Endodermal cell (in vitro differentiated cells): ENCODE measurements at regions not wholly inside any gene's neighbourhood (a gene's known extent, or its start where the extent isn't known, plus 50 kb on each side); places are given as distances from the start of the nearest gene placed in this dataset.
"Not testable (repeated sequence)": the region's sequence is repeated elsewhere in the genome, so short reads cannot be mapped to it uniquely, and the experiment has no call there.

Source experiments
- DNase-seq: peaks from one replicate; pipeline ENCODE4 v3.0.0-alpha.2; 2017
- H3K27ac ChIP-seq: 2 replicates; pipeline ENCODE4 v1.5.1; 2013; ENCODE audit warnings: mild to moderate bottlenecking, low read depth, low read length, moderate library complexity
- H3K27me3 ChIP-seq: 2 replicates; pipeline ENCODE4 v1.6.1; 2013; ENCODE audit warnings: mild to moderate bottlenecking, low read length, moderate library complexity; ENCODE audit not compliant: insufficient read depth, control insufficient read depth, poor library complexity, severe bottlenecking
- H3K36me3 ChIP-seq: 2 replicates; pipeline ENCODE4 v1.7.0; 2013; ENCODE audit warnings: mild to moderate bottlenecking, low read length, moderate library complexity; ENCODE audit not compliant: control insufficient read depth, insufficient read depth
- H3K4me1 ChIP-seq: one replicate; pipeline ENCODE4 v1.7.0; 2013; ENCODE audit warnings: low read length; ENCODE audit not compliant: control insufficient read depth, insufficient read depth
- H3K4me3 ChIP-seq: 2 replicates; pipeline ENCODE4 v1.5.1; 2013; ENCODE audit warnings: mild to moderate bottlenecking, low read length, moderate library complexity
- H3K9ac ChIP-seq: 2 replicates; pipeline ENCODE4 v1.6.1; 2013; ENCODE audit warnings: mild to moderate bottlenecking, low read length, moderate library complexity; ENCODE audit not compliant: poor library complexity, severe bottlenecking; ENCODE audit errors: extremely low read depth
- H3K9me3 ChIP-seq: 2 replicates; pipeline ENCODE4 v1.6.1; 2013; ENCODE audit warnings: mild to moderate bottlenecking, low read length, moderate library complexity; ENCODE audit not compliant: control insufficient read depth
- H3K27ac Mint-ChIP-seq: 2 replicates; pipeline ENCODE4 v1.8.0; 2020; ENCODE audit warnings: mixed read lengths
- H3K27me3 Mint-ChIP-seq: 2 replicates; pipeline ENCODE4 v1.8.0; 2021; ENCODE audit warnings: mild to moderate bottlenecking, mixed read lengths; ENCODE audit not compliant: insufficient read depth
- H3K36me3 Mint-ChIP-seq: 2 replicates; pipeline ENCODE4 v1.8.0; 2020; ENCODE audit warnings: low read depth, mixed read lengths
- H3K4me1 Mint-ChIP-seq: 2 replicates; pipeline ENCODE4 v1.8.0; 2020; ENCODE audit warnings: mixed read lengths
- H3K4me3 Mint-ChIP-seq: 2 replicates; pipeline ENCODE4 v1.8.0; 2020; ENCODE audit warnings: mild to moderate bottlenecking, moderate library complexity, mixed read lengths
- H3K9me3 Mint-ChIP-seq: 2 replicates; pipeline ENCODE4 v1.8.0; 2020; ENCODE audit warnings: mild to moderate bottlenecking, mixed read lengths
- WGBS, 2 experiments: methylation state at CpG; one replicate each; pipeline versions ENCODE4 v1.1.5 to v1.1.7; 2013; ENCODE audit warnings: missing lambda C conversion rate in 2 of 2, mixed read lengths in 1 of 2; ENCODE audit not compliant: insufficient coverage in 1 of 2, insufficient read length in 1 of 2; 5-methylcytosine and 5-hydroxymethylcytosine counted together
- TF ChIP-seq, protein P1 (sequence below): fragments of 200-600 bp; sonication (generic); conservative IDR thresholded peaks from 2 replicates; pipeline ENCODE4 v1.5.0; 2021; ENCODE audit warnings: antibody characterized with exemption, mild to moderate bottlenecking

GRCh38 chr20:22971077-22971476 lies 64.0 kb upstream of the SSTR4 start:
- H3K36me3 Mint-ChIP-seq, H3K36me3 ChIP-seq, H3K4me3 ChIP-seq, H3K9ac ChIP-seq, H3K27ac ChIP-seq, H3K27ac Mint-ChIP-seq, H3K27me3 Mint-ChIP-seq, DNase-seq, H3K27me3 ChIP-seq, H3K4me3 Mint-ChIP-seq: not testable (repeated sequence)
- H3K4me1 Mint-ChIP-seq = peaks cover 18% of the 10 kb centered on the region
- Histone ChIP-seq H3K9me3 (peaks cover 19% of the 10 kb centered on the region), H3K4me1 (peaks cover 13% of the 10 kb centered on the region)
- peaks cover 17% of the 10 kb centered on the region for H3K9me3 Mint-ChIP-seq
- WGBS, 2 experiments = 83 to 93% methylated on average over 1 to 2 of the region's 2 CpGs

GRCh38 chr20:22974354-22974753 lies 60.8 kb upstream of the SSTR4 start:
- TF ChIP-seq, protein P1, sequence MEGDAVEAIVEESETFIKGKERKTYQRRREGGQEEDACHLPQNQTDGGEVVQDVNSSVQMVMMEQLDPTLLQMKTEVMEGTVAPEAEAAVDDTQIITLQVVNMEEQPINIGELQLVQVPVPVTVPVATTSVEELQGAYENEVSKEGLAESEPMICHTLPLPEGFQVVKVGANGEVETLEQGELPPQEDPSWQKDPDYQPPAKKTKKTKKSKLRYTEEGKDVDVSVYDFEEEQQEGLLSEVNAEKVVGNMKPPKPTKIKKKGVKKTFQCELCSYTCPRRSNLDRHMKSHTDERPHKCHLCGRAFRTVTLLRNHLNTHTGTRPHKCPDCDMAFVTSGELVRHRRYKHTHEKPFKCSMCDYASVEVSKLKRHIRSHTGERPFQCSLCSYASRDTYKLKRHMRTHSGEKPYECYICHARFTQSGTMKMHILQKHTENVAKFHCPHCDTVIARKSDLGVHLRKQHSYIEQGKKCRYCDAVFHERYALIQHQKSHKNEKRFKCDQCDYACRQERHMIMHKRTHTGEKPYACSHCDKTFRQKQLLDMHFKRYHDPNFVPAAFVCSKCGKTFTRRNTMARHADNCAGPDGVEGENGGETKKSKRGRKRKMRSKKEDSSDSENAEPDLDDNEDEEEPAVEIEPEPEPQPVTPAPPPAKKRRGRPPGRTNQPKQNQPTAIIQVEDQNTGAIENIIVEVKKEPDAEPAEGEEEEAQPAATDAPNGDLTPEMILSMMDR = peak; percentile 89
- Mint-ChIP-seq H3K4me3 (no peak overlapping the region), H3K27me3 (peaks cover 13% of the 10 kb centered on the region), H3K9me3 (peaks cover 1% of the 10 kb centered on the region), H3K4me1 (peaks cover 4% of the 10 kb centered on the region), H3K36me3 (no peaks in the 10 kb centered on the region), H3K27ac (no peak overlapping the region)
- H3K4me1 ChIP-seq = no peaks in the 10 kb centered on the region
- H3K27me3 ChIP-seq = no peaks in the 10 kb centered on the region
- H3K27ac ChIP-seq = no peak overlapping the region
- H3K36me3 ChIP-seq = no peaks in the 10 kb centered on the region
- WGBS, 2 experiments = 0 to 33% methylated on average over 1 of the region's 1 CpG
- peak; percentile 81 for DNase-seq
- no peak overlapping the region for H3K4me3 ChIP-seq
- H3K9me3 ChIP-seq = peaks cover 2% of the 10 kb centered on the region
- H3K9ac ChIP-seq = no peak overlapping the region

- no peak overlapping the region for H3K27ac Mint-ChIP-seq
- Histone ChIP-seq H3K36me3 (no peaks in the 10 kb centered on the region), H3K9me3 (no peaks in the 10 kb centered on the region), H3K4me3 (no peak overlapping the region), H3K27me3 (no peaks in the 10 kb centered on the region), H3K4me1 (no peaks in the 10 kb centered on the region), H3K27ac (no peak overlapping the region), H3K9ac (no peak overlapping the region)
- peaks cover 13% of the 10 kb centered on the region for H3K27me3 Mint-ChIP-seq
- H3K36me3 Mint-ChIP-seq = no peaks in the 10 kb centered on the region
- H3K9me3 Mint-ChIP-seq = peaks cover 13% of the 10 kb centered on the region
- WGBS, 2 experiments = 93 to 100% methylated on average over 4 of the region's 4 CpGs
- TF ChIP-seq, protein P1 = no peak
- H3K4me3 Mint-ChIP-seq = no peak overlapping the region
- DNase-seq = peak; percentile 19
- peaks cover 4% of the 10 kb centered on the region for H3K4me1 Mint-ChIP-seq
Measured at GRCh38 chr20:22977047-22977785, 57.9 kb upstream of the SSTR4 start.
